Activated T-cell treated with anti-CD3 and anti-CD28 coated beads, Interleukin-2, amount 50 U/mL, for 4 hours (primary cell): ENCODE measurements at regions not wholly inside any gene's neighbourhood (a gene's known extent, or its start where the extent isn't known, plus 50 kb on each side); places are given as distances from the start of the nearest gene placed in this dataset.
"Not testable (repeated sequence)": the region's sequence is repeated elsewhere in the genome, so short reads cannot be mapped to it uniquely, and the experiment has no call there.

Source experiments
- ATAC-seq, 2 donors: fragments of 200-7000 bp; cut with Tn5 transposase; one replicate each; pipeline ENCODE4 v1.10.0; 2021
- DNase-seq: peaks from one replicate; pipeline ENCODE4 v3.0.0-alpha.2; 2020
- H3K27me3 Mint-ChIP-seq: one replicate; pipeline ENCODE4 v1.8.0; 2021; ENCODE audit warnings: low read depth, mixed read lengths
- H3K36me3 Mint-ChIP-seq: one replicate; pipeline ENCODE4 v1.8.0; 2022; ENCODE audit warnings: mixed read lengths; ENCODE audit not compliant: insufficient read depth
- H3K4me1 Mint-ChIP-seq: one replicate; pipeline ENCODE4 v1.8.0; 2021; ENCODE audit warnings: low read depth, mixed read lengths
- H3K4me3 Mint-ChIP-seq: one replicate; pipeline ENCODE4 v1.8.0; 2021; ENCODE audit warnings: mild to moderate bottlenecking, moderate library complexity, mixed read lengths
- H3K9me3 Mint-ChIP-seq: one replicate; pipeline ENCODE4 v1.8.0; 2021; ENCODE audit warnings: mixed read lengths

- not testable (repeated sequence) for H3K9me3 Mint-ChIP-seq, DNase-seq, H3K4me3 Mint-ChIP-seq, H3K27me3 Mint-ChIP-seq, H3K36me3 Mint-ChIP-seq
- ATAC-seq = peak; percentile 84 to 87
- peaks cover 37% of the 10 kb centered on the region for H3K4me1 Mint-ChIP-seq
Measured at GRCh38 chr12:11998307-11998943, 72.3 kb upstream of the BCL2L14 start.

- Mint-ChIP-seq H3K9me3 (no peaks in the 10 kb centered on the region), H3K4me3 (no peak overlapping the region), H3K27me3 (no peaks in the 10 kb centered on the region), H3K4me1 (peaks cover 37% of the 10 kb centered on the region), H3K36me3 (no peaks in the 10 kb centered on the region)
- DNase-seq = no peak
- no peak for ATAC-seq
Measured at GRCh38 chr12:11998944-11999315, 71.8 kb upstream of the BCL2L14 start.

GRCh38 chr12:12003609-12004008 lies 67.1 kb upstream of the BCL2L14 start:
- Mint-ChIP-seq H3K9me3 (peaks cover 16% of the 10 kb centered on the region), H3K4me1 (peaks cover 59% of the 10 kb centered on the region), H3K27me3 (peaks cover 2% of the 10 kb centered on the region), H3K36me3 (peaks cover 4% of the 10 kb centered on the region), H3K4me3 (no peak overlapping the region)
- DNase-seq (no peak), ATAC-seq (no peak)

- Mint-ChIP-seq H3K4me3 (no peak overlapping the region), H3K4me1 (peaks cover 61% of the 10 kb centered on the region), H3K27me3 (peaks cover 2% of the 10 kb centered on the region), H3K9me3 (peaks cover 16% of the 10 kb centered on the region), H3K36me3 (peaks cover 4% of the 10 kb centered on the region)
- no peak for ATAC-seq
- no peak for DNase-seq
Measured at GRCh38 chr12:12004524-12004923, 66.2 kb upstream of the BCL2L14 start.

GRCh38 chr12:12007001-12007712 lies 63.6 kb upstream of the BCL2L14 start:
- H3K4me3 Mint-ChIP-seq = peak overlapping the region; percentile 71

GRCh38 chr12:12007713-12008231 lies 63.0 kb upstream of the BCL2L14 start:
- Mint-ChIP-seq H3K9me3 (peaks cover 16% of the 10 kb centered on the region), H3K27me3 (peaks cover 2% of the 10 kb centered on the region), H3K36me3 (peaks cover 4% of the 10 kb centered on the region), H3K4me1 (peaks cover 77% of the 10 kb centered on the region), H3K4me3 (peak overlapping the region; percentile 71)
- ATAC-seq = no peak
- no peak for DNase-seq

More at GRCh38 chr12:12007001-12007712, 63.6 kb upstream of the BCL2L14 start:
- H3K9me3 Mint-ChIP-seq = peaks cover 16% of the 10 kb centered on the region
- H3K27me3 Mint-ChIP-seq = peaks cover 2% of the 10 kb centered on the region
- DNase-seq (peak; percentile 65), ATAC-seq (peak; percentile 55 to 59)
- peaks cover 76% of the 10 kb centered on the region for H3K4me1 Mint-ChIP-seq
- H3K36me3 Mint-ChIP-seq = peaks cover 4% of the 10 kb centered on the region

DNA sequence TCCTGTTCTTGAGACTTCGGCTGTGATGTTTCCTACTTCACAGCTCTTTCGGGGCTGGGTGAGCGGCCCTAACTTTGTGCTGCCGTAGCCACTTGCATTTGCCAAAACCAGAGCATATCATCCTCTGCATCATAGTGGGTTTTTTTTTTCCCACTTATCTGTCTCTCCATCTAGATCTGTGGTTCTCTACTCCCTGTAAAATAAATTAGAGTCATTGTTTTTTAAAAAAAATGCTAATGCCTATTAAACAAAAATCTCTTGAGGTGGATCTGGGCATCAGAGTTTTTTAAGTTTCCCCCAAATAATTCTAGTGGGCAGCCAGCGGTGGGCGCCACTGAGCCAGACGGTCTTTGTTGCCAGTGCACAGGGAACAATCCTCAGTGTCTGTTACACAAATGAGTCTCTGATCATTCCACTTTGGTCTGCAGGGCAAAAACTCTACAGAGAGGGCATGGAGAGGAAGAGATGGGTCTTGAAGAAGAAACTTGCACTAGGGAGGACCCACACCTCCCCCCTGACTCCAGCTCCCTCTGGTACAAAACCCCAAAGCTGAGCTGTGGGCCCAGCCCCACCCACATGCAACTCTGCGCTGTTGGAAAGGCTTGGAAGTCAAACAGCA lies 62.4 kb upstream of the BCL2L14 start:
- no peak for DNase-seq
- no peak for ATAC-seq
- Mint-ChIP-seq H3K4me1 (peaks cover 79% of the 10 kb centered on the region), H3K4me3 (peak overlapping the region; percentile 71), H3K36me3 (peaks cover 4% of the 10 kb centered on the region), H3K9me3 (peaks cover 16% of the 10 kb centered on the region), H3K27me3 (peaks cover 2% of the 10 kb centered on the region)

DNA sequence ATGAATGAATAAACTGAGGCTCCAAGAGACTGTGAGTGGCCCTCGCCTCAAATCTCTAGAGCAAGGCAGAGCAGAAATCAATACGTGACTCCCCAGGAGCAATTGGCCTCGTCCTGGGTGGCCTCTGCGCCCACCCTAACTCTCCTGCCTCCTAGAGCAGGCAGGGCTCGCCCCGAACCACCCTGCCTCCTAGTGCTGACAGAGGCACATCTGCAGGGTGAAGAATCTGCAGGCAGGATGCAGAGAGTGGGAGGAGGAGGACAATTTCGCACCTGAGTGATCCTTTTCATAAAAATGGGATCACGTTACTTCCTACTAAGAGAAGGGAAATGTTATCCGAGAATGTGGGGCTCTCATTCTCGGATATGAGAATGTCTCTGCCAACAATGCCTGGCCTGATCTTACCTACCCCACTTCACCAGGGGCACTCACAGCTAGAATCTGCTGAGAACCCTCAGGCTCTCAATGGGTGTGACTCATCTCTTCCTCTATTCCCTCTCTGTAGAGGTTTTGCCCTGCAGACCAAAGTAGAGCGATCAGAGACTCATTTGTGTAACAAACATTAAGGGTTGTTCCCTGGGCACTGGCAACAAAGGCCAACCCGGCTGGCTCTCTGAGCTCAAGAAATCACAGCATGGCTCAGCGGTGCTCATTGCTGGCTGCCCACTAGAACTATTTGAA lies 61.7 kb upstream of the BCL2L14 start:
- peaks cover 2% of the 10 kb centered on the region for H3K27me3 Mint-ChIP-seq
- H3K4me3 Mint-ChIP-seq = peak overlapping the region; percentile 71
- H3K9me3 Mint-ChIP-seq = peaks cover 16% of the 10 kb centered on the region
- DNase-seq = peak; percentile 45
- peaks cover 83% of the 10 kb centered on the region for H3K4me1 Mint-ChIP-seq
- H3K36me3 Mint-ChIP-seq = peaks cover 4% of the 10 kb centered on the region
- ATAC-seq = peak; percentile 40 to 52

DNA sequence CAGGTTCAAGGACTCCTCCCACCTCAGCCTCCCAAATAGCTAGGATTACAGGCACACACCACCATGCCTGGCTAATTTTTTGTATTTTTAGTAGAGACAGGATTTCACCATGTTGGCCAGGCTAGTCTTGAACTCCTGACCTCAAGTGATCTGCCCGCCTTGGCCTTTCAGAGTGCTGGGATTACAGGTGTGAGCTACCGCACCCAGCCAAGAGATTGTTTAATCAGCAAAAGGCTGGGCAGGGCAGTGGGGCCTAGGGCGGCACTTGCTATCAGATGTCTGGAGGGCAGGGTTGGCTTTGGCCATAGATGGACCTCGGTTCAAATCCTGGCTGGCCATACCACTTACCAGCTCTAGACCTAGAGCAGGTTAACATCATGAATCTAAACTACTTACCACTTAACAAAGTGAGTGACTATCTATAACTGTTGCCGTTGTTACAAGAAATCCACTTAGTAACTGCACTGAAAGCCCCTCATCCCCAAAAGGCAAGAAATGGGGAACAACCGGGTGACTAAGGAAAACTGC lies 60.9 kb upstream of the BCL2L14 start:
- H3K4me3 Mint-ChIP-seq = peak overlapping the region; percentile 71
- peaks cover 82% of the 10 kb centered on the region for H3K4me1 Mint-ChIP-seq
- ATAC-seq = peak; percentile 47 to 56
- DNase-seq, H3K36me3 Mint-ChIP-seq, H3K27me3 Mint-ChIP-seq: not testable (repeated sequence)
- H3K9me3 Mint-ChIP-seq = peaks cover 12% of the 10 kb centered on the region

DNA sequence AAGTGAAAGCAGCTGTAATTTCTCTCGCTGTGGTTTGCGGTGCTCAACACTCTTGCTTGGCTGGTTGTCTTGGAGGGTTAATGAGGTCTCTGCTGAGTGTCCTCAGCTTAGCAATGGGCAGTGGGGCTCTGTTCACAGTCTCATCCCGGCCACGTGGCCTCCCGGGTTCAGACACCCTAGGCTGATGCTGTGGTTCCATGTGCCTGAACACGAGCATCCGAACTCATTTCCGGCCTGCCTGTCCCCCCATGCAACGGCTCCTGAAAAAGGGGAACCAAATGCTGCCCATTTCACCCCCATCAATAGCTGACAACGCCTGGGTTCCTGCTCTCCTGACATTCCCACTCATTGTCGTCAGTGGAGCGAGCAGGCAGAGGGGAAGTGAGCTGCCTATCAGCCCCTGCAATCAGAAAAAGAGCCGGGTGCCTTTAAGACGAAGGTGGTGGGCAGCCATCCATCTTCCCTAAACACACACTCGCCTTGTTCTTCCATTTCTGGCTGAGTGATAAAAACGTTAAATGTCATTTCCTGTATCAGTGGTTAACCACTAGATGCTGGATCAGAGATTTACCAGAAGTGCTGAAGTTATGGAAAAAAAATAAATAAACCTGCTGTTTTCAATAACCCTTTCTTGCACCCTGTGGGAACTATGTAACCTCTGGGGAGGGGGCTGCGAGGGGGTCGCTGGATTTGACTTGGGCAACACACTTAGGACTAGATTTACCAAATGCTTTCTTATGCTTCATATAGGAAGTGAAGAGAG lies 60.3 kb upstream of the BCL2L14 start:
- no peak for DNase-seq
- Mint-ChIP-seq H3K4me3 (peak overlapping the region; percentile 72), H3K4me1 (peaks cover 86% of the 10 kb centered on the region), H3K9me3 (peaks cover 11% of the 10 kb centered on the region), H3K36me3 (peaks cover 2% of the 10 kb centered on the region), H3K27me3 (peaks cover 2% of the 10 kb centered on the region)
- peak; percentile 54 to 63 for ATAC-seq

GRCh38 chr12:12011880-12012260 lies 58.9 kb upstream of the BCL2L14 start:
- Mint-ChIP-seq H3K4me3 (no peak overlapping the region), H3K9me3 (peaks cover 7% of the 10 kb centered on the region), H3K27me3 (peaks cover 2% of the 10 kb centered on the region), H3K36me3 (no peaks in the 10 kb centered on the region), H3K4me1 (peaks cover 91% of the 10 kb centered on the region)
- no peak for ATAC-seq
- DNase-seq = no peak

- Mint-ChIP-seq H3K27me3 (no peaks in the 10 kb centered on the region), H3K4me3 (no peak overlapping the region), H3K36me3 (no peaks in the 10 kb centered on the region), H3K4me1 (peaks cover 70% of the 10 kb centered on the region), H3K9me3 (no peaks in the 10 kb centered on the region)
- DNase-seq (no peak), ATAC-seq (no peak)
Measured at GRCh38 chr12:12015073-12015685, 55.6 kb upstream of the BCL2L14 start.
